ENCODE measurements at regions not wholly inside any gene's neighbourhood (a gene's known extent, or its start where the extent isn't known, plus 50 kb on each side); places are given as distances from the start of the nearest gene placed in this dataset.

GRCh38 chr4:100804576-100805360, 286.9 kb upstream of the EMCN start:
- DNase-seq (ENCODE audit: low spot score) = no peak

GRCh38 chr4:100803751-100804150, 285.9 kb upstream of the EMCN start:
- no peak for DNase-seq (ENCODE audit: low spot score)

- DNase-seq (ENCODE audit: low spot score) = no peak
Measured at GRCh38 chr4:100799761-100800539, 282.1 kb upstream of the EMCN start.

- no peak for DNase-seq (ENCODE audit: low spot score)
Measured at GRCh38 chr4:100797791-100798190, 280.0 kb upstream of the EMCN start.

- DNase-seq (ENCODE audit: low spot score) = no peak
Measured at GRCh38 chr4:100797356-100797755, 279.5 kb upstream of the EMCN start.

- no peak for DNase-seq (ENCODE audit: low spot score)
Measured at GRCh38 chr4:100796332-100796731, 278.5 kb upstream of the EMCN start.

GRCh38 chr4:100795581-100795980, 277.8 kb upstream of the EMCN start:
- no peak for DNase-seq (ENCODE audit: low spot score)

- DNase-seq (ENCODE audit: low spot score) = no peak
Measured at GRCh38 chr4:100790836-100791615, 273.2 kb upstream of the EMCN start.

- DNase-seq (ENCODE audit: low spot score) = no peak
Measured at GRCh38 chr4:100789991-100790390, 272.2 kb upstream of the EMCN start.

- no peak for DNase-seq (ENCODE audit: low spot score)
Measured at GRCh38 chr4:100786481-100786880, 268.7 kb upstream of the EMCN start.

GRCh38 chr4:100782356-100782755, 264.5 kb upstream of the EMCN start:
- no peak for DNase-seq (ENCODE audit: low spot score)

- no peak for DNase-seq (ENCODE audit: low spot score)
Measured at GRCh38 chr4:100781435-100781834, 263.6 kb upstream of the EMCN start.

- DNase-seq (ENCODE audit: low spot score) = no peak
Measured at GRCh38 chr4:100780126-100780525, 262.3 kb upstream of the EMCN start.

- DNase-seq (ENCODE audit: low spot score) = no peak
Measured at GRCh38 chr4:100778431-100778830, 260.6 kb upstream of the EMCN start.

- no peak for DNase-seq (ENCODE audit: low spot score)
Measured at GRCh38 chr4:100762738-100763137, 244.9 kb upstream of the EMCN start.

GRCh38 chr4:100754751-100755150, 236.9 kb upstream of the EMCN start:
- DNase-seq (ENCODE audit: low spot score) = no peak

- DNase-seq (ENCODE audit: low spot score) = no peak
Measured at GRCh38 chr4:100746141-100746739, 228.4 kb upstream of the EMCN start.

- no peak for DNase-seq (ENCODE audit: low spot score)
Measured at GRCh38 chr4:100742045-100742444, 224.2 kb upstream of the EMCN start.

GRCh38 chr4:100739426-100739825, 221.6 kb upstream of the EMCN start:
- no peak for DNase-seq (ENCODE audit: low spot score)

- DNase-seq (ENCODE audit: low spot score) = no peak
Measured at GRCh38 chr4:100738196-100739165, 220.7 kb upstream of the EMCN start.
